Inferior parietal cortex (tissue), 1 donor: ENCODE measurements at regions not wholly inside any gene's neighbourhood (a gene's known extent, or its start where the extent isn't known, plus 50 kb on each side); places are given as distances from the start of the nearest gene placed in this dataset.

Experiments
- DNase-seq: peaks from one replicate; pipeline ENCODE4 v3.0.0-alpha.2; 2016; ENCODE audit errors: extremely low spot score

- DNase-seq = no peak
These were observed 102.1 kb downstream of the DIPK2A start for GRCh38 chr3:144073698-144074097.

GRCh38 chr3:144079634-144080033 lies 108.0 kb downstream of the DIPK2A start:
- DNase-seq = no peak

GRCh38 chr3:144084929-144085328 lies 113.3 kb downstream of the DIPK2A start:
- no peak for DNase-seq

GRCh38 chr3:144085964-144086363 lies 114.3 kb downstream of the DIPK2A start:
- no peak for DNase-seq

GRCh38 chr3:144096016-144096415 lies 124.4 kb downstream of the DIPK2A start:
- no peak for DNase-seq

GRCh38 chr3:144097163-144097562 lies 125.5 kb downstream of the DIPK2A start:
- no peak for DNase-seq

- DNase-seq = no peak
These were observed 127.1 kb downstream of the DIPK2A start for GRCh38 chr3:144098691-144099090.

GRCh38 chr3:144102421-144102820 lies 130.8 kb downstream of the DIPK2A start:
- DNase-seq = no peak

- no peak for DNase-seq
These were observed 132.6 kb downstream of the DIPK2A start for GRCh38 chr3:144104186-144104585.

GRCh38 chr3:144104679-144105078 lies 133.1 kb downstream of the DIPK2A start:
- no peak for DNase-seq

- no peak for DNase-seq
These were observed 133.9 kb downstream of the DIPK2A start for GRCh38 chr3:144105542-144105941.

GRCh38 chr3:144106970-144107369 lies 135.3 kb downstream of the DIPK2A start:
- DNase-seq = no peak

GRCh38 chr3:144107923-144108322 lies 136.3 kb downstream of the DIPK2A start:
- DNase-seq = no peak

- no peak for DNase-seq
These were observed 138.3 kb downstream of the DIPK2A start for GRCh38 chr3:144109944-144110343.

GRCh38 chr3:144112036-144112435 lies 140.4 kb downstream of the DIPK2A start:
- DNase-seq = peak; percentile 64

- no peak for DNase-seq
These were observed 140.8 kb downstream of the DIPK2A start for GRCh38 chr3:144112437-144112836.

- no peak for DNase-seq
These were observed 143.1 kb downstream of the DIPK2A start for GRCh38 chr3:144114767-144115166.

- DNase-seq = no peak
These were observed 148.0 kb downstream of the DIPK2A start for GRCh38 chr3:144119633-144120032.

GRCh38 chr3:144121661-144122060 lies 150.0 kb downstream of the DIPK2A start:
- no peak for DNase-seq

- no peak for DNase-seq
These were observed 155.4 kb downstream of the DIPK2A start for GRCh38 chr3:144127014-144127413.

- DNase-seq = no peak
These were observed 156.1 kb downstream of the DIPK2A start for GRCh38 chr3:144127700-144128099.

- no peak for DNase-seq
These were observed 156.7 kb downstream of the DIPK2A start for GRCh38 chr3:144128108-144128892.

- no peak for DNase-seq
These were observed 158.1 kb downstream of the DIPK2A start for GRCh38 chr3:144129536-144130214.
